ENCODE measurements at regions not wholly inside any gene's neighbourhood (a gene's known extent, or its start where the extent isn't known, plus 50 kb on each side); places are given as distances from the start of the nearest gene placed in this dataset.

DNA sequence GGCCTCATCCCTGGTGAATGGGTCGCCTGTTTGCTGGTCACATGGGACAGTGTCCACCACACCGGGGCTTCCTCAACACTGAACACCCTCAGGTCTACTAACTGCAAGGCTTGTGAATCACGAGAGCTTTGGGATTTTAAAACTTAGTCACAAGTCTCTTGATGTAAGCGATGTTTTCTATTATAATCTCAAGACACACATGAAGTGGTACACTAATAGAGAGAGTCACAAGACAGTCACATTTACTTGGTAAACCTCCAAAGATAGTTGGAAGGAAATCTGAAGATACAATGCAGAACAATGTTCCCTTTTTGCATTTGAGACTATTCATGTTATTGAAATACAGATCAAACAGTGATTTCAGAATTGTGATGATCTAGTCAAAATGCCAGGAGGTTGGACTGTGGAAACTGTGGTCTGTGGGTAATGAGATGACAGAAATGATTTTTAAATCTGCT lies 233.1 kb upstream of the KLF6 start:
- intact Hi-C loops (cut with micrococcal nuclease), result loop anchor here (10.0 kb wide), 1 partner anchor 353 kb away; no protein-coding TSS in a partner anchor
- TF ChIP-seq ZNF695 (CRISPR knock-in tag; IDR thresholded peaks at IDR 0.05) (no peak), ZNF518B (CRISPR knock-in tag; IDR thresholded peaks at IDR 0.05) (no peak), NR2C1 (IDR thresholded peaks at IDR 0.05) (no peak), NR2C1 (tag; IDR thresholded peaks at IDR 0.05) (no peak), HLTF (IDR thresholded peaks at IDR 0.05) (no peak)
- TF ChIP-seq, protein P1, sequence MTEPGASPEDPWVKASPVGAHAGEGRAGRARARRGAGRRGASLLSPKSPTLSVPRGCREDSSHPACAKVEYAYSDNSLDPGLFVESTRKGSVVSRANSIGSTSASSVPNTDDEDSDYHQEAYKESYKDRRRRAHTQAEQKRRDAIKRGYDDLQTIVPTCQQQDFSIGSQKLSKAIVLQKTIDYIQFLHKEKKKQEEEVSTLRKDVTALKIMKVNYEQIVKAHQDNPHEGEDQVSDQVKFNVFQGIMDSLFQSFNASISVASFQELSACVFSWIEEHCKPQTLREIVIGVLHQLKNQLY (CRISPR knock-in tag; conservative IDR thresholded peaks at IDR 0.05), result no peak
- no peaks in the 10 kb centered on the region for H3K79me2 ChIP-seq (ENCODE audit: control insufficient read depth, insufficient read depth, low read length)
- H3K4me3 ChIP-seq, result no peak overlapping the region
- H3K9ac ChIP-seq (ENCODE audit: insufficient read depth in 1 of 2, low read depth in 2 of 2, low read length in 2 of 2), result no peak overlapping the region
- H3K4me2 ChIP-seq (ENCODE audit: insufficient read depth, low read length), result no peak overlapping the region
- no peaks in the 10 kb centered on the region; a peak in 1 of 5 replicates for H3K4me1 ChIP-seq (replicated peaks in 1 of 2; ENCODE audit: control insufficient read depth in 2 of 2, insufficient read depth in 2 of 2, low read length in 2 of 2)
- no peaks in the 10 kb centered on the region for H3K36me3 ChIP-seq (ENCODE audit: control insufficient read depth, insufficient read depth, low read length)
- 19% methylated on average over 4 of the region's 4 CpGs for WGBS (ENCODE audit: insufficient coverage, low coverage, missing lambda C conversion rate)
- no peak overlapping the region for H2AFZ ChIP-seq (ENCODE audit: low read depth, low read length)
- no peaks in the 10 kb centered on the region for H3K9me1 ChIP-seq (ENCODE audit: control insufficient read depth, insufficient read depth, low read length)
- in situ Hi-C loops (cut with MboI), result no loop called here
- CTCF ChIA-PET (ENCODE audit: low intra/inter-chr PET ratio), result no interaction called here
- no peak for FAIRE-seq
- ATAC-seq, result no peak
- no peak overlapping the region for H3K27ac ChIP-seq (ENCODE audit: extremely low read depth, low read depth, low read length)
- no peaks in the 10 kb centered on the region for H3K9me3 ChIP-seq (replicated peaks; ENCODE audit: control insufficient read depth, insufficient read depth, low read depth, low read length)
- POLR2A ChIA-PET, result no interaction called here
- no peaks in the 10 kb centered on the region for H4K20me1 ChIP-seq (replicated peaks; ENCODE audit: control insufficient read depth, insufficient read depth, low read length)
- DNase-seq (ENCODE audit: extremely low read depth in 1 of 4, low spot score in 3 of 4), result no peak
- H3K27me3 ChIP-seq (ENCODE audit: control insufficient read depth in 2 of 2, insufficient read depth in 2 of 2, low read length in 2 of 2), result peaks cover 0 to 6% of the 10 kb centered on the region in 2 experiments; a peak in 1 of 5 replicates
- BruUV-seq (replicated peaks), result no TSS peak

All from K562 (cell line).